Type B pancreatic cell (in vitro differentiated cells): ENCODE measurements at regions not wholly inside any gene's neighbourhood (a gene's known extent, or its start where the extent isn't known, plus 50 kb on each side); places are given as distances from the start of the nearest gene placed in this dataset.

ENCODE experiments used
- DNase-seq: peaks from one replicate; pipeline ENCODE4 v3.0.0; 2021; ENCODE audit warnings: mixed read lengths; ENCODE audit not compliant: unreplicated experiment; ENCODE audit errors: extremely low spot score
- H3K27ac Mint-ChIP-seq: 2 replicates; pipeline ENCODE4 v1.8.0; 2021; ENCODE audit warnings: mild to moderate bottlenecking, mixed read lengths
- H3K27me3 Mint-ChIP-seq: 2 replicates; pipeline ENCODE4 v1.8.0; 2021; ENCODE audit warnings: mixed read lengths
- H3K36me3 Mint-ChIP-seq: 2 replicates; pipeline ENCODE4 v1.8.0; 2021; ENCODE audit warnings: mixed read lengths
- H3K4me1 Mint-ChIP-seq: one replicate; pipeline ENCODE4 v1.8.0; 2021; ENCODE audit warnings: mixed read lengths; ENCODE audit not compliant: unreplicated experiment
- H3K4me3 Mint-ChIP-seq: 2 replicates; pipeline ENCODE4 v1.8.0; 2021; ENCODE audit warnings: mild to moderate bottlenecking, mixed read lengths
- H3K9me3 Mint-ChIP-seq: 2 replicates; pipeline ENCODE4 v1.8.0; 2021; ENCODE audit warnings: mixed read lengths
- CTCF ChIP-seq: fragments of 200-600 bp; sonication (generic); conservative IDR thresholded peaks from 2 replicates; pipeline ENCODE4 v1.5.0; 2021; ENCODE audit warnings: antibody characterized with exemption, mild to moderate bottlenecking

DNA sequence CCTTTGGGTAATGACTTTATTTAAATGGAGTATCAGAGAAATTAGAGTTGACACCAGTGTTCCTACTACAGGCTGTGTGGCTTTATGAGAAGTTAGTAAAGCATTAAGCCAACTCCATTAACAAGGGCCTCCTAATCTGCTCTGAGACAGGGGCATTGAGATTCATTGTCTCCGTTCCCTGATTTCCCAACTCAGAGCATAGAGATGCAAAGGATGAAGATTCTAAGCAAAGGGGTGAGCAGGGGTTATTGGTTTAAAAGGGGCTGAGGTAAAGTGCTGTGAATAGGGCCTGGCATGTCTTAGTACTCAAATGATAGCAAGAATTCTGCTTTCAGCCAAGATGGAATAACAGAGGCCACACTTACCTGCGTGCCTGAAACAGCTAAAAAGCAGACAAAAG lies 428.4 kb downstream of the PTPRU start:
- no peaks in the 10 kb centered on the region for H3K36me3 Mint-ChIP-seq
- no peak overlapping the region for H3K4me3 Mint-ChIP-seq
- no peak overlapping the region for H3K27ac Mint-ChIP-seq
- H3K4me1 Mint-ChIP-seq, result no peaks in the 10 kb centered on the region
- DNase-seq, result no peak
- H3K9me3 Mint-ChIP-seq, result no peaks in the 10 kb centered on the region
- peaks cover 9% of the 10 kb centered on the region for H3K27me3 Mint-ChIP-seq
- TF ChIP-seq CTCF, result no peak

DNA sequence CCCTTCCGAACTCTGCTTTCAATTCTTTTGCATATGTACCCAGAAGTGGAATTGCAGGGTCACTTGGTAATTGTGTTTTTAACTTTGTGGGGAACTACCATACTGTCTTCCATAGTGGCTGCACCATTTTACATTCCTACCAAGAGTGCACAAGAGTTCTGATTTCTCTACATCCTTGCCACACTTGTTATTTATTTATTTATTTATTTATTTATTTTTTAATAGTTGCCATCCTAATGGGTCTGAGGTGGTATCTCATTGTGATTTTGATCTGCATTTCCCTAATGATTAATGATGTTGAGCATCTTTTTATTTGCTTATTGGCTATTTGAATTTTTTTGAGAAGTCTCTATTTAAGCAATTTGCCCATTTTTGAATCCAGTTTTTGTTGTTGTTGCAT lies 422.4 kb downstream of the PTPRU start:
- Mint-ChIP-seq H3K4me3 (no peak overlapping the region), H3K27ac (no peak overlapping the region), H3K27me3 (no peaks in the 10 kb centered on the region), H3K9me3 (no peaks in the 10 kb centered on the region), H3K36me3 (no peaks in the 10 kb centered on the region), H3K4me1 (peaks cover 9% of the 10 kb centered on the region)
- TF ChIP-seq CTCF, result no peak
- DNase-seq, result no peak

- Mint-ChIP-seq H3K9me3 (no peaks in the 10 kb centered on the region), H3K27ac (no peak overlapping the region), H3K4me1 (peaks cover 9% of the 10 kb centered on the region), H3K4me3 (no peak overlapping the region), H3K36me3 (no peaks in the 10 kb centered on the region), H3K27me3 (no peaks in the 10 kb centered on the region)
- DNase-seq, result no peak
- no peak for TF ChIP-seq CTCF
These were observed 421.5 kb downstream of the PTPRU start for GRCh38 chr1:29657816-29658215.

- no peaks in the 10 kb centered on the region for H3K36me3 Mint-ChIP-seq
- H3K4me1 Mint-ChIP-seq, result peaks cover 10% of the 10 kb centered on the region
- H3K9me3 Mint-ChIP-seq, result no peaks in the 10 kb centered on the region
- TF ChIP-seq CTCF, result peak; percentile 76
- peak overlapping the region; percentile 34 for H3K27ac Mint-ChIP-seq
- H3K27me3 Mint-ChIP-seq, result peaks cover under 1% of the 10 kb centered on the region
- H3K4me3 Mint-ChIP-seq, result no peak overlapping the region
- peak; percentile 60 for DNase-seq
These were observed 419.9 kb downstream of the PTPRU start for GRCh38 chr1:29655945-29656850.

- H3K4me1 Mint-ChIP-seq, result peaks cover 13% of the 10 kb centered on the region
- DNase-seq, result no peak
- H3K27ac Mint-ChIP-seq, result no peak overlapping the region
- no peak for TF ChIP-seq CTCF
- H3K36me3 Mint-ChIP-seq, result no peaks in the 10 kb centered on the region
- no peaks in the 10 kb centered on the region for H3K9me3 Mint-ChIP-seq
- no peak overlapping the region for H3K4me3 Mint-ChIP-seq
- peaks cover 4% of the 10 kb centered on the region for H3K27me3 Mint-ChIP-seq
These were observed 418.8 kb downstream of the PTPRU start for GRCh38 chr1:29655145-29655544.
